ENCODE measurements at regions not wholly inside any gene's neighbourhood (a gene's known extent, or its start where the extent isn't known, plus 50 kb on each side); places are given as distances from the start of the nearest gene placed in this dataset.

DNA sequence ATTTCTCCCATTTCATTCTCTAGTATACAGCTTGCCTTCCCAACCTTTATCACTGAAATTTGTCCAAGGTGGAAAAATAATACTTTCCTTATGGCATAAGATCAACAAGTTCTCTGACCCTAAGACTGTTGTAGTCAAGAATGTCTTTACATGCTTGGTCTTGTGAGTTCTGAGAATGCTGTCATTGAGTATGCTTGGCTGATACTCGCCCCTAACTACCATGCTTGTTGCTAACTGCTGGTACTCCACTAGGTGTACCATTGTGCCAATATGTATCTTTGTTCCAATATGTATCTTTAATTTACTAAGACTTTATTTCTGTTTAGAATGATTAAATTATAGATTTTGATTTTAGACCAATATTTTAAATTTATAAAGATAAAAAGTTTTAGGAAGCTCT, 796.4 kb downstream of the PCDH7 start:
- no peak for DNase-seq (ENCODE audit: low spot score)

GRCh38 chr4:31518796-31519250, 798.7 kb downstream of the PCDH7 start:
- no peak for DNase-seq (ENCODE audit: low spot score)

- no peak for DNase-seq (ENCODE audit: low spot score)
Measured at GRCh38 chr4:31530555-31530954, 810.4 kb downstream of the PCDH7 start.

- no peak for DNase-seq (ENCODE audit: low spot score)
Measured at GRCh38 chr4:31538877-31539276, 818.7 kb downstream of the PCDH7 start.

GRCh38 chr4:31539284-31540069, 819.3 kb downstream of the PCDH7 start:
- no peak for DNase-seq (ENCODE audit: low spot score)

DNA sequence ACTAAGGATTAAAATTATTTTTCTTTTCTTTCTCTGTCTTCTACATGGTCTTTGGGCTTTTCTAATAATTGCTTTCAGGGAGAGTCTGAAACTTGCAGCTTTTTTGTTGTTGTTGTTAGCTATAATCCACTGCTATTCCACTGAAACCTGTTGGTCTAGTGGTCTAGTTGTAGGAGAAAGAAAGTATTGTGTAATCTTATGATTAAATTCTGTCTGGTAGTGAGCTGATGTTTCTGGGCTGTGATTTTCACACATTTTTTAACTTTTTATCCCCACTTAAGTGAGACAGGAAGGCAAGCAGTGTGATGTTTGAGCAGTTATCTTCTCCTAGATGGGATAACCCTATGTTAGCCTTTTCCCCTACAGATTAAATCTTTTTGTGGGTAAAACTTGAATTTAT, 825.2 kb downstream of the PCDH7 start:
- DNase-seq (ENCODE audit: low spot score), result no peak

DNA sequence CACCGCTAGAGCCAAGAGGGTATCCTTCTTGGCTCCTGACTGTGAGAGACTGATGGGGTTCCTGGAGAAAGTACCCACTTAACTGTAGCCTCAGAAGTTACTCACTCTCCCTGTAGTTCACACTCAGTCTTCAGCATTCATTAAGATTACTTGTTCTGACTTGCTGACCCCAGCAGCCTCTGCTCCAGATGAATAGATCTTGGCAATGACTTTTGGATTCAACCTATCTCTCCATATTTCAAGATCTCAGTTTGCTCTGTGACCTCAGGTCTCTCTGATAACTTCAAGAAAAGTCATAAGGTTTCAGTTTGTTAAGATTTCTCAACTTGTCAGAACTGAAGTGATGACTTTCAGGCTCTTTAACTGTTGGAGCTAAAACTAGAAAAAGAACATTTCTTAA, 825.6 kb downstream of the PCDH7 start:
- no peak for DNase-seq (ENCODE audit: low spot score)

GRCh38 chr4:31548021-31548420, 827.9 kb downstream of the PCDH7 start:
- DNase-seq (ENCODE audit: low spot score), result no peak

DNA sequence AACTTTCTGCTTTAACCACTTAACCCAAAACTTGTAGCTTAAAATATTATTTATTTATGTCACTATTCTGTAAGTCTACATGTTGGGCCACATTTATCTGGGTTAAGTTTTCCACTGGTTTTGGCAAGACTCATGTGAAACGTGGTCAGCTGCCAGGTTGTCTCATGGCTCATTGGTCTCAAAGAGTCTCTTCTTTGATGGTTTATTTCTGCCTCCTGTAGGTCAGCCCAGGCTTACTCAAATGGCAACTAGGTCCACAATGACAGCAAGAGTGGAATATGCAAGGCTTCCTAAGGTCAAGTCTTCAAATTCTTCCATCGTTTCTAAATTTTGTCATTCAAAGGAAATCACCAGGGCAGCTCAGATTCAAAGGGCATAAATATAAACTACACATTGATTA, 828.7 kb downstream of the PCDH7 start:
- no peak for DNase-seq (ENCODE audit: low spot score)

DNA sequence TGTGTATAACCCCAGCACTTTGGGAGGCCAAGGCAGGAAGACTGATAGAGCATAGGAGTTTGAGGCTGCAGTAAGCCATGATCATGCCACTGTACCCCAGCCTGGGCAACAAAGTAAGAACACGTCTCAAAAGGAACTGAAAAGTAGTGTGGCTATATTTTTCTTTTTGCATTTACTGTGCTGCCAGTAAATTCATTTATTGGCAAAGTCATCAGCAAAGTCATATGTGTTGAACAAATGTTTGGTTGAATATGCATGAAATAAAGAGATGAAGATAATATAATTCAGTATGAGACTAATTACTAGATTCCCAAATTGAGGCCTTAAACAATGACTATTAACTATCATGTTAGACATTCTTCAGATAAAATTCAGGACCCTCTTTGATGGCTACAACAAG, 829.1 kb downstream of the PCDH7 start:
- DNase-seq (ENCODE audit: low spot score), result no peak

GRCh38 chr4:31557437-31557836, 837.3 kb downstream of the PCDH7 start:
- DNase-seq (ENCODE audit: low spot score), result no peak

- no peak for DNase-seq (ENCODE audit: low spot score)
Measured at GRCh38 chr4:31573554-31573953, 853.4 kb downstream of the PCDH7 start.

- no peak for DNase-seq (ENCODE audit: low spot score)
Measured at GRCh38 chr4:31575504-31575903, 855.3 kb downstream of the PCDH7 start.

GRCh38 chr4:31580843-31581242, 860.7 kb downstream of the PCDH7 start:
- no peak for DNase-seq (ENCODE audit: low spot score)

DNA sequence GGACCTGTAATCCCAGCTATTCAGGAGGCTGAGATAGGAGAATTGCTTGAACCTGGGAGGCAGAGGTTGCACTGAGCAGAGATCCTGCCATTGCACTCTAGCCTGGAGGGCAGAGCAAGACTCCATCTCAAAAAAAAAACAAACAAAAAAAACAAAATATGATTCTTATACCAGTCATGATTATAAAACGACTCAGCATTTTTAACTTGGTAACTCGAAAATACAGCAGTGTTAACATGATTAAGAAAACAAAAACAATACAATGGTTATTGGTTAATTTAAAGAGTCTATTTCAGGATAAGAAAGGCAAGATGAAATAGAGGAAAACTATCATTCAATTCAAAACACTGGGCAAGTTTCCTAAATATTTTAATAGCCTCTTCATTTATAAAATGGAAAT, 865.3 kb downstream of the PCDH7 start:
- DNase-seq (ENCODE audit: low spot score), result no peak

GRCh38 chr4:31592293-31592692, 872.1 kb downstream of the PCDH7 start:
- no peak for DNase-seq (ENCODE audit: low spot score)

GRCh38 chr4:31595496-31595895, 875.3 kb downstream of the PCDH7 start:
- DNase-seq (ENCODE audit: low spot score), result no peak

DNA sequence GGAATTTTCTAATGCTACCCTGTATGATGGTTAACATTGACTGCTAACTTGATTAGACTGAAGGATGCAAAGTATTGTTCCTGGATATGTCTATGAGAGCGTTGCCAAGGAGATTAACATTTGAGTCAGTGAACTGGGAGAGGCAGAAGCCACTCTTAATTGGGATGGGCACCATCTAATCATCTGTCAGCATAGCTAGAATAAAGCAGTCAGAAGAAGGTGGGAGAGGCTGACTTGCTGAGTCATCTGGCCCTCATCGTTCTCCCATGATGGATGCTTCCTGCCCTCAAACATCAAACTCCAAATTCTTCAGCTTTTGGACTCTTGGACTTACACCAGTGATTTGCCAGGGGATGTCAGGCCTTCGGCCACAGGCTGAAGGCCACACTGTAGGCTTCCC, 878.5 kb downstream of the PCDH7 start:
- no peak for DNase-seq (ENCODE audit: low spot score)

- DNase-seq (ENCODE audit: low spot score), result no peak
Measured at GRCh38 chr4:31601793-31602192, 881.6 kb downstream of the PCDH7 start.

- no peak for DNase-seq (ENCODE audit: low spot score)
Measured at GRCh38 chr4:31613946-31614623, 893.9 kb downstream of the PCDH7 start.

DNA sequence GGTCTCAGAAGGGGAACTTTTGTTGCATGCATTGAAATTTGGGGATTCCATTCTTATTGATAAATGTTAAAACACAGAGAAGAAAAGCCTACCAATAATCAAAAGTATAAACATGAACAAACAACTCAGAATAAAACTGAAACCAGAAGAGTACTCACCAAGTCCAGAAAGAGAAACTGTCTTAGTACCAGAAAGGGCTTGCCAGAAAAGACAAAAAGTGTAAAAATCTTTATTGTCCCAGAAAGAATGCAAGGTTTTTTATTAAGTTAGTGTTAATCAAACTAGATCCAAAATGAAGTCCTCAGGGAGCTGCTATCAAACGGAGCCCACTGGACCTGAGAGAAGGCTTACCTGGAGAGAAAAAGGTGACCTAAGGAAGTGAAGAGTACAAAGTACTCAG, 897.5 kb downstream of the PCDH7 start:
- no peak for DNase-seq (ENCODE audit: low spot score)

DNA sequence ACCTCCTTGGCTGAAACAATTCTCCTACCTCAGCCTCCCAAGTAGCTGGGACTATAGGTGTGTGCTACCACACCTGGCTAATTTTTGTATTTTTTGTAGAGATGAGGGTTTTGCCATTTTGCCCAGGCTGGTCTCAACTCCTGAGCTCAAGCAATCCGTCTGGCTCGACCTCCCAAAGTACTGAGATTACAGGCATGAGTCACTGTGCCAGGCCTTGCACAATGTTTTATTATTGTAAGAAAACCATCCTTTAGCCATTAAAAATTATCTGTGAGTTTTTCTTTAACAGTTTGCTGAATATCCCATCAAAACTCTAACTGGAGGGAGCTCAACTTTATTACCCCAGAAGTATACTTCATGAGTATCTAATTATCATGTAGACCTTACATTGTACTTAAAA, 900.3 kb downstream of the PCDH7 start:
- DNase-seq (ENCODE audit: low spot score), result no peak

DNA sequence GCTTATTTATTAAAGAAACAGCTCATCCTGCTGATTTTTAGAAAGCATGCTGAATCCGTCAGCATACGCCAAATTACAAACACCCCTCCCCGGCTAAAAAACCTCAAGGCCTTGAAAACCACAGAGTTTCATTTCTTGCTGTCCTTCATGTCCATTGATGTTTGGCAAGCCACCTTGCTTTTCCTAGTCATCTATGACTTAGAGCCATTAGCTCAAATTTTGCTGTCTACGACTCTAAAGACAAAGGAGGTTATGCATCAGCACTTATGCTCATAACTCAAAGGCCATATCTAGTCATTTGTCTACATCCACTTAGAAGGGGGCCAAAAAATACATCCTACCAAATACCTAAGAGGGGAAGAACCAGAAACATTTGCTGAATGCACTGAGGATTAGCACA, 925.1 kb downstream of the PCDH7 start:
- no peak for DNase-seq (ENCODE audit: low spot score)

DNA sequence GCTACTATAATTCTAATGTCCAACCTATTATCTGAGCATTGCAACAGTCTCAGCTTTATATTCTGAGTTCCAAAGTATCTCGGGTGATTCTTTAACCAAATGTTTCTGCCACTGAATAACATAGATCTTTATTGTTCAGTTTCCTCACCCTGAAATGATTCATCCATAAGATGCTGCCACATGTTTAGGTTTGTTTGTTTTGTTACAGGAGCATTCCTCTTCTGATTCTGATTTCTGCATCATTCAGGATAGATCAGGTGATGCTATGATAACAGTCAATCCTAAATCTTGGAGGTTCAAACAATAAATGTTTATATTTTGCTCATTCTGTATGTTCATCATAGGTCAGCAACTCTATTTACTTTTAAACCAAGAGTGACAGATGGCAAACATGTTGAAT, 927.6 kb downstream of the PCDH7 start:
- no peak for DNase-seq (ENCODE audit: low spot score)

Data from mucosa of gallbladder (tissue), 1 donor.